ENCODE measurements at regions not wholly inside any gene's neighbourhood (a gene's known extent, or its start where the extent isn't known, plus 50 kb on each side); places are given as distances from the start of the nearest gene placed in this dataset.

DNA sequence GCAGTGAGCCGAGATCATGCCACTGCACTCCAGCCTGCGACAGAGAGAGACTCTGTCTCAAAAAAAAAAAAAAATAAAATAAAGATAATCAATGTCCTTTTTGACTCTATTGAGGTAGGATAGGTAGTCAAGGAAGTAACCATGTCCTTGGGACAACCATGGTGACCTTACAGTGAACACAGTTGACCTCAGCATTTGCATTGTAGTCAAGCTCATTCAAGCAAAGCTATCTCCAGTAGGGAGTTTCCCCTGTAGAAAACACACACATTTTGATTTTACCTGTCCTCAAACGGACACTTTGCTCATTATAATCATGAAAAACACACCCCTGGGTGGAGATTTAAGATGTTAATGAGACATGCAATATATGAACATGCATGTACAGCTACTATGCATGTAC is 171.7 kb downstream of the KIF20B start:
- TF ChIP-seq POLR2A (IDR thresholded peaks at IDR 0.05), result no peak
- TF ChIP-seq, protein P1, sequence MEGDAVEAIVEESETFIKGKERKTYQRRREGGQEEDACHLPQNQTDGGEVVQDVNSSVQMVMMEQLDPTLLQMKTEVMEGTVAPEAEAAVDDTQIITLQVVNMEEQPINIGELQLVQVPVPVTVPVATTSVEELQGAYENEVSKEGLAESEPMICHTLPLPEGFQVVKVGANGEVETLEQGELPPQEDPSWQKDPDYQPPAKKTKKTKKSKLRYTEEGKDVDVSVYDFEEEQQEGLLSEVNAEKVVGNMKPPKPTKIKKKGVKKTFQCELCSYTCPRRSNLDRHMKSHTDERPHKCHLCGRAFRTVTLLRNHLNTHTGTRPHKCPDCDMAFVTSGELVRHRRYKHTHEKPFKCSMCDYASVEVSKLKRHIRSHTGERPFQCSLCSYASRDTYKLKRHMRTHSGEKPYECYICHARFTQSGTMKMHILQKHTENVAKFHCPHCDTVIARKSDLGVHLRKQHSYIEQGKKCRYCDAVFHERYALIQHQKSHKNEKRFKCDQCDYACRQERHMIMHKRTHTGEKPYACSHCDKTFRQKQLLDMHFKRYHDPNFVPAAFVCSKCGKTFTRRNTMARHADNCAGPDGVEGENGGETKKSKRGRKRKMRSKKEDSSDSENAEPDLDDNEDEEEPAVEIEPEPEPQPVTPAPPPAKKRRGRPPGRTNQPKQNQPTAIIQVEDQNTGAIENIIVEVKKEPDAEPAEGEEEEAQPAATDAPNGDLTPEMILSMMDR (IDR thresholded peaks at IDR 0.05), result no peak

Data from body of pancreas (tissue), 4 donors.